IMR-90 (cell line): ENCODE measurements at regions not wholly inside any gene's neighbourhood (a gene's known extent, or its start where the extent isn't known, plus 50 kb on each side); places are given as distances from the start of the nearest gene placed in this dataset.
A peak's percentile ranks its signal among the peaks of the same experiment; 100 is the strongest.

ENCODE experiments used
- ATAC-seq: fragments of 200-7000 bp; cut with Tn5 transposase; 2 replicates; pipeline ENCODE4 v1.9.1; 2020; ENCODE audit warnings: low read depth, mild to moderate bottlenecking, moderate library complexity
- BruUV-seq: library from RNA; stranded (reverse); fragments of 400-500 nt; replicated peaks from 2 replicates; lab custom pipeline; 2021; lab: Mats Ljungman, UMichigan
- CTCF ChIA-PET: fragments of 300-600 bp; formaldehyde crosslinking; extraction: SDS; loops from one replicate; lab custom pipeline; 2021; ENCODE audit warnings: antibody characterized with exemption; lab: Yijun Ruan, JAX
- POLR2A ChIA-PET: fragments of 300-600 bp; sonication (Branson Sonifier 250); formaldehyde crosslinking; loops from one replicate; lab custom pipeline; 2022; ENCODE audit warnings: antibody characterized with exemption; ENCODE audit not compliant: unreplicated experiment; lab: Charles Lee
- DNase-seq: peaks from one replicate; pipeline ENCODE4 v3.0.0; 2013
- H2AFZ ChIP-seq: replicated peaks from 2 replicates; pipeline ENCODE3; 2013; ENCODE audit warnings: low read length, mild to moderate bottlenecking; ENCODE audit not compliant: poor library complexity
- H2AK5ac ChIP-seq: 2 replicates; pipeline ENCODE4 v1.6.1; 2013; ENCODE audit warnings: low read depth, low read length, inconsistent platforms
- H2AK9ac ChIP-seq: replicated peaks from 2 replicates; pipeline ENCODE3; 2013; ENCODE audit warnings: mild to moderate bottlenecking, low read depth, low read length, moderate library complexity; ENCODE audit not compliant: poor library complexity
- H2BK120ac ChIP-seq: 2 replicates; pipeline ENCODE4 v1.6.1; 2013; ENCODE audit warnings: low read depth, low read length, inconsistent platforms
- H2BK15ac ChIP-seq: 3 replicates; pipeline ENCODE4 v1.6.1; 2013; ENCODE audit warnings: low read depth, low read length, inconsistent platforms
- H2BK20ac ChIP-seq: 2 replicates; pipeline ENCODE4 v1.6.1; 2013; ENCODE audit warnings: low read depth, mild to moderate bottlenecking, inconsistent platforms, low read length, moderate library complexity
- H2BK5ac ChIP-seq: 2 replicates; pipeline ENCODE4 v1.6.1; 2013; ENCODE audit warnings: mild to moderate bottlenecking, low read depth, low read length, inconsistent platforms; ENCODE audit not compliant: poor library complexity, severe bottlenecking
- H3K14ac ChIP-seq: replicated peaks from 2 replicates; pipeline ENCODE4 v1.6.1; 2013; ENCODE audit warnings: low read depth, low read length, inconsistent platforms
- H3K18ac ChIP-seq: 2 replicates; pipeline ENCODE4 v1.6.1; 2013; ENCODE audit warnings: low read depth, low read length, control low read depth
- H3K23ac ChIP-seq: 2 replicates; pipeline ENCODE4 v1.6.1; 2013; ENCODE audit warnings: low read depth, low read length, inconsistent platforms
- H3K27ac ChIP-seq: 2 replicates; pipeline ENCODE4 v1.5.1; 2013; ENCODE audit warnings: mild to moderate bottlenecking, control low read depth, low read length; ENCODE audit not compliant: insufficient read depth
- H3K27me3 ChIP-seq: 2 replicates; pipeline ENCODE4 v1.6.1; 2013; ENCODE audit warnings: low read length; ENCODE audit not compliant: control insufficient read depth, insufficient read depth
- H3K36me3 ChIP-seq: 2 replicates; pipeline ENCODE4 v1.6.1; 2013; ENCODE audit warnings: low read length, mixed read lengths; ENCODE audit not compliant: control insufficient read depth, insufficient read depth
- H3K4ac ChIP-seq: 2 replicates; pipeline ENCODE4 v1.6.1; 2013; ENCODE audit warnings: low read depth, low read length, inconsistent platforms
- H3K4me1 ChIP-seq: 2 replicates; pipeline ENCODE4 v1.6.1; 2013; ENCODE audit warnings: low read length, mixed read lengths; ENCODE audit not compliant: control insufficient read depth, insufficient read depth
- H3K4me2 ChIP-seq: 2 replicates; pipeline ENCODE4 v1.6.1; 2013; ENCODE audit warnings: low read depth, mild to moderate bottlenecking, control low read depth, low read length, moderate library complexity
- H3K4me3 ChIP-seq: 2 replicates; pipeline ENCODE4 v1.5.1; 2013; ENCODE audit warnings: low read depth, mild to moderate bottlenecking, control low read depth, low read length, moderate library complexity; ENCODE audit not compliant: insufficient read depth
- H3K56ac ChIP-seq: 2 replicates; pipeline ENCODE4 v1.6.1; 2013; ENCODE audit warnings: low read length, inconsistent platforms; ENCODE audit not compliant: insufficient read depth; ENCODE audit errors: extremely low read depth
- H3K79me1 ChIP-seq, 2 experiments: 2 replicates each; pipeline ENCODE4 v1.6.1; 2013; ENCODE audit warnings: low read length in 2 of 2, inconsistent platforms in 1 of 2, low read depth in 1 of 2
- H3K9ac ChIP-seq: 2 replicates; pipeline ENCODE4 v1.6.1; 2013; ENCODE audit warnings: low read depth, low read length, control low read depth
- H3K9me1 ChIP-seq: 2 replicates; pipeline ENCODE4 v1.6.1; 2013; ENCODE audit warnings: low read length, inconsistent platforms; ENCODE audit not compliant: insufficient read depth
- H3K9me3 ChIP-seq: 2 replicates; pipeline ENCODE4 v1.6.1; 2013; ENCODE audit warnings: low read length; ENCODE audit not compliant: control insufficient read depth, insufficient read depth
- H4K20me1 ChIP-seq: 2 replicates; pipeline ENCODE4 v1.6.1; 2013; ENCODE audit warnings: low read length, inconsistent platforms; ENCODE audit not compliant: insufficient read depth
- H4K5ac ChIP-seq: 2 replicates; pipeline ENCODE4 v1.6.1; 2013; ENCODE audit warnings: mild to moderate bottlenecking, low read depth, low read length, control low read depth
- H4K8ac ChIP-seq, 2 experiments: 2 replicates each; pipeline ENCODE4 v1.6.1; 2013; ENCODE audit warnings: low read depth in 2 of 2, low read length in 2 of 2, control low read depth in 1 of 2, inconsistent platforms in 1 of 2
- H4K91ac ChIP-seq: 2 replicates; pipeline ENCODE4 v1.6.1; 2013; ENCODE audit warnings: low read depth, low read length, inconsistent platforms; ENCODE audit not compliant: insufficient read depth
- BHLHE40 ChIP-seq: fragments of 150-350 bp; IDR thresholded peaks from 2 replicates; pipeline ENCODE4 v1.6.1; 2016; ENCODE audit warnings: mild to moderate bottlenecking, low read depth, low read length
- CEBPB ChIP-seq: IDR thresholded peaks from 2 replicates; pipeline ENCODE4 v1.6.1; 2012; ENCODE audit warnings: low read depth, low read length, improper control_type of control experiment
- CHD1 ChIP-seq: IDR thresholded peaks from 2 replicates; pipeline ENCODE4 v1.6.1; 2012; ENCODE audit warnings: low read depth, low read length, improper control_type of control experiment
- CTCF ChIP-seq: conservative IDR thresholded peaks from 2 replicates; pipeline ENCODE4 v1.5.1; 2012; ENCODE audit warnings: mild to moderate bottlenecking, low read depth, low read length, improper control_type of control experiment
- ELK1 ChIP-seq: fragments of 150-350 bp; IDR thresholded peaks from 2 replicates; pipeline ENCODE4 v1.6.1; 2016; ENCODE audit warnings: low read depth, mild to moderate bottlenecking, low read length, moderate library complexity, borderline replicate concordance
- FOS ChIP-seq: fragments of 150-350 bp; IDR thresholded peaks from 2 replicates; pipeline ENCODE4 v1.6.1; 2016; ENCODE audit warnings: low read depth, low read length
- MAFK ChIP-seq: IDR thresholded peaks from 2 replicates; pipeline ENCODE4 v1.6.1; 2012; ENCODE audit warnings: low read depth, low read length, improper control_type of control experiment
- MAZ ChIP-seq: IDR thresholded peaks from 2 replicates; pipeline ENCODE4 v1.6.1; 2012; ENCODE audit warnings: low read depth, mild to moderate bottlenecking, low read length, improper control_type of control experiment, moderate library complexity, borderline replicate concordance
- MXI1 ChIP-seq: IDR thresholded peaks from 2 replicates; pipeline ENCODE4 v1.6.1; 2012; ENCODE audit warnings: low read depth, mild to moderate bottlenecking, low read length, moderate library complexity, borderline replicate concordance
- NFE2L2 ChIP-seq: fragments of 150-350 bp; IDR thresholded peaks from 2 replicates; pipeline ENCODE4 v1.6.1; 2016; ENCODE audit warnings: low read depth, mild to moderate bottlenecking, low read length
- POLR2A ChIP-seq: IDR thresholded peaks from 2 replicates; pipeline ENCODE4 v1.6.1; 2012; ENCODE audit warnings: mild to moderate bottlenecking, low read depth, low read length
- RAD21 ChIP-seq: IDR thresholded peaks from 2 replicates; pipeline ENCODE4 v1.6.1; 2012; ENCODE audit warnings: low read length, improper control_type of control experiment
- RCOR1 ChIP-seq: IDR thresholded peaks from 2 replicates; pipeline ENCODE4 v1.6.1; 2012; ENCODE audit warnings: mild to moderate bottlenecking, low read length, improper control_type of control experiment; ENCODE audit not compliant: insufficient replicate concordance
- RFX5 ChIP-seq: IDR thresholded peaks from 2 replicates; pipeline ENCODE4 v1.8.0; 2012; ENCODE audit warnings: low read depth, mild to moderate bottlenecking, low read length, moderate library complexity
- SMC3 ChIP-seq: fragments of 150-350 bp; IDR thresholded peaks from 2 replicates; pipeline ENCODE4 v1.6.1; 2016; ENCODE audit warnings: low read depth, mild to moderate bottlenecking, antibody characterized with exemption, low read length, moderate library complexity
- USF2 ChIP-seq: fragments of 150-350 bp; IDR thresholded peaks from 2 replicates; pipeline ENCODE4 v1.6.1; 2017; ENCODE audit warnings: mild to moderate bottlenecking, antibody characterized with exemption, low read length, low read depth
- whole genome bisulfite sequencing, 2 experiments: methylation state at CpG; one replicate each; pipeline versions ENCODE4 v1.1.5 to v1.1.7; 2013; ENCODE audit warnings: missing lambda C conversion rate in 2 of 2; ENCODE audit not compliant: insufficient read length in 1 of 2; ENCODE audit errors: extremely low coverage in 2 of 2; 5-methylcytosine and 5-hydroxymethylcytosine counted together
- dilution Hi-C: fragments of 300-500 bp; cut with HindIII; formaldehyde crosslinking; loops from one replicate; pipeline ENCODE4 v1.14.3; 2018; ENCODE audit warnings: low sequenced_read_pairs; ENCODE audit not compliant: unreplicated experiment
- in situ Hi-C: fragments of 300-500 bp; cut with MboI; formaldehyde crosslinking; loops from 3 replicates; pipeline ENCODE4 v1.14.3; 2019; ENCODE audit warnings: low sequenced_read_pairs, inconsistent platforms, mixed read lengths
- intact Hi-C: fragments of 100-400 bp; cut with micrococcal nuclease; formaldehyde crosslinking; loops from 2 replicates; pipeline ENCODE4 v1.10.0; 2022

- Histone ChIP-seq H3K4me2 (no peak overlapping the region), H2AK9ac (no peak overlapping the region), H2AFZ (no peak overlapping the region), H4K20me1 (no peaks in the 10 kb centered on the region), H3K27ac (no peak overlapping the region), H4K5ac (no peak overlapping the region), H3K56ac (no peak overlapping the region), H2AK5ac (0 out of 2 replicates have a peak overlapping the region, but pooled peaks have one; percentile 17), H3K9me1 (peaks cover 6% of the 10 kb centered on the region), H4K91ac (no peak overlapping the region), H3K36me3 (no peaks in the 10 kb centered on the region), H3K79me1 (no peaks in the 10 kb centered on the region), H3K14ac (no peak overlapping the region), H3K4ac (no peak overlapping the region), H3K4me3 (no peak overlapping the region), H2BK15ac (no peak overlapping the region), H3K18ac (no peak overlapping the region), H2BK20ac (no peak overlapping the region), H3K23ac (no peak overlapping the region), H2BK120ac (no peak overlapping the region), H3K27me3 (no peaks in the 10 kb centered on the region), H3K4me1 (peaks cover 15% of the 10 kb centered on the region), H3K9me3 (no peaks in the 10 kb centered on the region), H2BK5ac (no peak overlapping the region), H3K9ac (no peak overlapping the region), H4K8ac (no peak overlapping the region)
- ATAC-seq = no peak
- WGBS, 2 experiments = 90% methylated on average over 3 of the region's 15 CpGs; no CpG with 5 or more reads in 1 of the 2 experiments
- ChIA-PET POLR2A (interaction anchor here (0.6 kb wide), 1 partner anchor 141 kb away, joined by 3 read pairs; no protein-coding TSS in a partner anchor), CTCF (no interaction called here)
- in situ Hi-C loops (no loop called here), dilution Hi-C loops (no loop called here), intact Hi-C loops (no loop called here)
- no TSS peak for BruUV-seq
- TF ChIP-seq MAZ (no peak), FOS (no peak), NFE2L2 (no peak), ELK1 (no peak), CEBPB (no peak), POLR2A (no peak), USF2 (no peak), CTCF (no peak), RCOR1 (no peak), MAFK (no peak), MXI1 (no peak), BHLHE40 (no peak), RFX5 (no peak), CHD1 (no peak), SMC3 (no peak), RAD21 (no peak)
- no peak for DNase-seq
Measured at GRCh38 chr11:130625578-130626306, 177.3 kb downstream of the ADAMTS15 start.
